Breast epithelium (tissue), 4 donors: ENCODE measurements at regions not wholly inside any gene's neighbourhood (a gene's known extent, or its start where the extent isn't known, plus 50 kb on each side); places are given as distances from the start of the nearest gene placed in this dataset.

ENCODE experiments used
- DNase-seq, 2 donors: peaks; one replicate each; pipeline ENCODE4 v3.0.0-alpha.2; 2019; ENCODE audit warnings: low spot score in 2 of 2
- H3K27ac ChIP-seq, 2 donors: fragments of 200-600 bp; sonication (generic) in 1 of 2; one replicate each; pipeline ENCODE4 v1.5.1; 2016 to 2019; ENCODE audit warnings: mild to moderate bottlenecking in 1 of 2
- H3K27me3 ChIP-seq, 2 donors: fragments of 200-600 bp; sonication (generic) in 1 of 2; one replicate each; pipeline versions ENCODE4 v1.5.1 to v1.6.0; 2017 to 2019; ENCODE audit warnings: control low read depth in 1 of 2, mild to moderate bottlenecking in 1 of 2
- H3K36me3 ChIP-seq: fragments of 200-600 bp; one replicate; pipeline ENCODE4 v1.5.1; 2019
- H3K4me1 ChIP-seq, 2 donors: fragments of 200-600 bp; sonication (generic); one replicate each; pipeline ENCODE4 v1.5.1; 2016 to 2019; ENCODE audit warnings: control low read depth in 1 of 2
- H3K4me3 ChIP-seq, 3 donors: fragments of 200-600 bp; sonication (generic); 1 replicate in 2 of 3; 2 replicates in 1 of 3; pipeline ENCODE4 v1.5.1; 2016 to 2019; ENCODE audit warnings: mild to moderate bottlenecking in 3 of 3, moderate library complexity in 2 of 3
- H3K9me3 ChIP-seq, 2 donors: fragments of 200-600 bp; sonication (generic) in 1 of 2; one replicate each; pipeline ENCODE4 v1.5.1; 2016 to 2019; ENCODE audit warnings: control low read depth in 1 of 2
- POLR2A ChIP-seq: fragments of 450-650 bp; IDR thresholded peaks from one replicate; pipeline ENCODE4 v1.6.1; 2016; ENCODE audit warnings: antibody characterized with exemption, mild to moderate bottlenecking, moderate library complexity
- POLR2AphosphoS5 ChIP-seq, 3 donors: sonication (generic); formaldehyde crosslinking; IDR thresholded peaks; one replicate each; pipeline ENCODE4 v1.6.1; 2017; ENCODE audit warnings: antibody characterized with exemption in 3 of 3
- intact Hi-C: fragments of 100-400 bp; cut with DNase I; formaldehyde crosslinking; loops from one replicate; pipeline ENCODE4 v1.15.1; 2023; ENCODE audit warnings: low total_unique reads
- TF ChIP-seq, protein P1 (sequence below), 3 donors: fragments of 450-650 bp; IDR thresholded peaks; one replicate each; pipeline ENCODE4 v1.5.1; 2016 to 2017; ENCODE audit warnings: antibody characterized with exemption in 3 of 3, mild to moderate bottlenecking in 3 of 3, moderate library complexity in 3 of 3

- no peaks in the 10 kb centered on the region for H3K27me3 ChIP-seq
- intact Hi-C loops: no loop called here
- no peak for DNase-seq
- H3K4me1 ChIP-seq: no peaks in the 10 kb centered on the region
- H3K4me3 ChIP-seq: no peak overlapping the region
- TF ChIP-seq, protein P1, sequence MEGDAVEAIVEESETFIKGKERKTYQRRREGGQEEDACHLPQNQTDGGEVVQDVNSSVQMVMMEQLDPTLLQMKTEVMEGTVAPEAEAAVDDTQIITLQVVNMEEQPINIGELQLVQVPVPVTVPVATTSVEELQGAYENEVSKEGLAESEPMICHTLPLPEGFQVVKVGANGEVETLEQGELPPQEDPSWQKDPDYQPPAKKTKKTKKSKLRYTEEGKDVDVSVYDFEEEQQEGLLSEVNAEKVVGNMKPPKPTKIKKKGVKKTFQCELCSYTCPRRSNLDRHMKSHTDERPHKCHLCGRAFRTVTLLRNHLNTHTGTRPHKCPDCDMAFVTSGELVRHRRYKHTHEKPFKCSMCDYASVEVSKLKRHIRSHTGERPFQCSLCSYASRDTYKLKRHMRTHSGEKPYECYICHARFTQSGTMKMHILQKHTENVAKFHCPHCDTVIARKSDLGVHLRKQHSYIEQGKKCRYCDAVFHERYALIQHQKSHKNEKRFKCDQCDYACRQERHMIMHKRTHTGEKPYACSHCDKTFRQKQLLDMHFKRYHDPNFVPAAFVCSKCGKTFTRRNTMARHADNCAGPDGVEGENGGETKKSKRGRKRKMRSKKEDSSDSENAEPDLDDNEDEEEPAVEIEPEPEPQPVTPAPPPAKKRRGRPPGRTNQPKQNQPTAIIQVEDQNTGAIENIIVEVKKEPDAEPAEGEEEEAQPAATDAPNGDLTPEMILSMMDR (IDR thresholded peaks at IDR 0.05): no peak
- TF ChIP-seq POLR2AphosphoS5 (IDR thresholded peaks at IDR 0.05) (no peak), POLR2A (no peak)
- H3K27ac ChIP-seq: no peak overlapping the region
- H3K9me3 ChIP-seq: no peaks in the 10 kb centered on the region
- no peaks in the 10 kb centered on the region for H3K36me3 ChIP-seq
Measured at GRCh38 chr9:118209343-118209742, 505.1 kb downstream of the TLR4 start.

- Histone ChIP-seq H3K4me1 (no peaks in the 10 kb centered on the region), H3K27ac (no peak overlapping the region), H3K4me3 (no peak overlapping the region), H3K27me3 (no peaks in the 10 kb centered on the region), H3K9me3 (no peaks in the 10 kb centered on the region), H3K36me3 (no peaks in the 10 kb centered on the region)
- intact Hi-C loops: no loop called here
- DNase-seq: no peak
- no peak for TF ChIP-seq POLR2A
- no peak for TF ChIP-seq POLR2AphosphoS5 (IDR thresholded peaks at IDR 0.05)
- TF ChIP-seq, protein P1 (IDR thresholded peaks at IDR 0.05): no peak
Measured at GRCh38 chr9:118215549-118215948, 511.3 kb downstream of the TLR4 start.

DNA sequence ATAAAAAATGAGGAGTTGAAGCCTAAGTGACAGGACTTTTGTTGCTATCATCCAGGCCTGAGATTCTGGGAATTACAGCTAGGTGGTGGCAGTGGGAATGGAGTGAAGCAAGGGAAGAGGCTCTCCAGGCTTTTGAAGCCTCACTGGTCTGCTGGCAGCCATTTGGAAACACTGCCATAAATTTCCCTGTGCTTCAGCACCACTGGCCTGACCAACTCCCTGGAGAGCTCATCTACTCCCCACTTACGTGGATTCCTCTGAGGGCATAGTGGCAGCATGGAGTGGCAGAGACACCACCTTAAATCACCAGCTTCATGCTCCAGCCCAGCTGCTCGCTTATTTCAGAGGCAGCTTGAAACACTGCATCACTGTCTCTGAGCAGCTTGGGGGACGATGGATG is 518.2 kb downstream of the TLR4 start:
- intact Hi-C loops: no loop called here
- TF ChIP-seq, protein P1 (IDR thresholded peaks at IDR 0.05): no peak
- no peak for TF ChIP-seq POLR2AphosphoS5 (IDR thresholded peaks at IDR 0.05)
- TF ChIP-seq POLR2A: no peak
- Histone ChIP-seq H3K27me3 (no peaks in the 10 kb centered on the region), H3K27ac (no peak overlapping the region), H3K4me1 (no peaks in the 10 kb centered on the region), H3K4me3 (no peak overlapping the region), H3K36me3 (no peaks in the 10 kb centered on the region), H3K9me3 (no peaks in the 10 kb centered on the region)
- no peak for DNase-seq

DNA sequence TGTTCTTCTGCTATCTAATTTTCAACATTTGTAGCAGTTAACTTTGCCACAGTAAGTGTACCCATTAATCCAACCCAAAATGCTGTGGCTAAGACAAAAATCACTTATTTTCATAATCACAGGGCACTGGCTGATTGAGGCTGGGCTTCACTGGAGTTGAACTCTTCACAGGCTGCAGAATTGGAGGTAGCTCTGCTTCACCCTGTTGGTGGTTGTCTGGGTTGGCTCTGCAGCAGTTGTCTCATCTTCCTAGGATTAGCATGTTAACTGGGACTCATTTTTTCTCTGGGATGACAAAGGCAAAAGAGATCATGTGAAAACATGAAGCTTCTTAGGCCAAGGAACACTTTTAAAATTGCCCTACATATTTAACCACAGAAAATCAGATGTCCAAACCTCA is 518.9 kb downstream of the TLR4 start:
- DNase-seq: no peak
- Histone ChIP-seq H3K9me3 (no peaks in the 10 kb centered on the region), H3K36me3 (no peaks in the 10 kb centered on the region)

GRCh38 chr9:118230329-118230728 is 526.1 kb downstream of the TLR4 start:
- intact Hi-C loops: no loop called here
- Histone ChIP-seq H3K27ac (no peak overlapping the region), H3K36me3 (no peaks in the 10 kb centered on the region), H3K9me3 (no peaks in the 10 kb centered on the region), H3K4me1 (no peaks in the 10 kb centered on the region), H3K4me3 (no peak overlapping the region), H3K27me3 (no peaks in the 10 kb centered on the region)
- DNase-seq: no peak
- no peak for TF ChIP-seq POLR2A
- TF ChIP-seq POLR2AphosphoS5 (IDR thresholded peaks at IDR 0.05): no peak
- TF ChIP-seq, protein P1 (IDR thresholded peaks at IDR 0.05): no peak

More for the DNA sequence above, 518.9 kb downstream of the TLR4 start:
- Histone ChIP-seq H3K4me3 (no peak overlapping the region), H3K4me1 (no peaks in the 10 kb centered on the region), H3K27ac (no peak overlapping the region), H3K27me3 (no peaks in the 10 kb centered on the region)
- intact Hi-C loops: no loop called here
- TF ChIP-seq POLR2A (no peak), POLR2AphosphoS5 (IDR thresholded peaks at IDR 0.05) (no peak)
- TF ChIP-seq, protein P1 (IDR thresholded peaks at IDR 0.05): no peak
